ENCODE measurements at regions not wholly inside any gene's neighbourhood (a gene's known extent, or its start where the extent isn't known, plus 50 kb on each side); places are given as distances from the start of the nearest gene placed in this dataset.

- H3K9me3 ChIP-seq (ENCODE audit: control insufficient read depth in 4 of 4, insufficient read depth in 3 of 4, low read length in 3 of 4): no peaks in the 10 kb centered on the region
- DNase-seq (no peak), ATAC-seq (ENCODE audit: insufficient read depth, low FRiP score) (no peak)
- H3K27me3 ChIP-seq (ENCODE audit: control insufficient read depth in 3 of 3, insufficient read depth in 3 of 3, low read length in 2 of 3): no peaks in the 10 kb centered on the region
- H3K4me3 ChIP-seq: no peak overlapping the region
- H3K27ac ChIP-seq (ENCODE audit: low read depth in 1 of 2, low read length in 1 of 2): no peak overlapping the region
- H3K9ac ChIP-seq (ENCODE audit: insufficient read depth in 1 of 2, low read length in 2 of 2): no peak overlapping the region
- H3K36me3 ChIP-seq (ENCODE audit: control insufficient read depth in 4 of 4, insufficient read depth in 4 of 4, low read length in 4 of 4): no peaks in the 10 kb centered on the region
- TF ChIP-seq, protein P1, sequence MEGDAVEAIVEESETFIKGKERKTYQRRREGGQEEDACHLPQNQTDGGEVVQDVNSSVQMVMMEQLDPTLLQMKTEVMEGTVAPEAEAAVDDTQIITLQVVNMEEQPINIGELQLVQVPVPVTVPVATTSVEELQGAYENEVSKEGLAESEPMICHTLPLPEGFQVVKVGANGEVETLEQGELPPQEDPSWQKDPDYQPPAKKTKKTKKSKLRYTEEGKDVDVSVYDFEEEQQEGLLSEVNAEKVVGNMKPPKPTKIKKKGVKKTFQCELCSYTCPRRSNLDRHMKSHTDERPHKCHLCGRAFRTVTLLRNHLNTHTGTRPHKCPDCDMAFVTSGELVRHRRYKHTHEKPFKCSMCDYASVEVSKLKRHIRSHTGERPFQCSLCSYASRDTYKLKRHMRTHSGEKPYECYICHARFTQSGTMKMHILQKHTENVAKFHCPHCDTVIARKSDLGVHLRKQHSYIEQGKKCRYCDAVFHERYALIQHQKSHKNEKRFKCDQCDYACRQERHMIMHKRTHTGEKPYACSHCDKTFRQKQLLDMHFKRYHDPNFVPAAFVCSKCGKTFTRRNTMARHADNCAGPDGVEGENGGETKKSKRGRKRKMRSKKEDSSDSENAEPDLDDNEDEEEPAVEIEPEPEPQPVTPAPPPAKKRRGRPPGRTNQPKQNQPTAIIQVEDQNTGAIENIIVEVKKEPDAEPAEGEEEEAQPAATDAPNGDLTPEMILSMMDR (IDR thresholded peaks at IDR 0.05; ENCODE audit: control extremely low read depth, extremely low read depth): no peak
- no peaks in the 10 kb centered on the region for H3K4me1 ChIP-seq (ENCODE audit: control insufficient read depth in 5 of 5, insufficient read depth in 5 of 5, low read length in 5 of 5)
Measured at GRCh38 chr18:44526705-44527415, 153.8 kb upstream of the SETBP1 start.

- Histone ChIP-seq H3K36me3 (ENCODE audit: control insufficient read depth in 4 of 4, insufficient read depth in 4 of 4, low read length in 4 of 4) (no peaks in the 10 kb centered on the region), H3K4me3 (no peak overlapping the region), H3K4me1 (ENCODE audit: control insufficient read depth in 5 of 5, insufficient read depth in 5 of 5, low read length in 5 of 5) (no peaks in the 10 kb centered on the region), H3K9me3 (ENCODE audit: control insufficient read depth in 4 of 4, insufficient read depth in 3 of 4, low read length in 3 of 4) (no peaks in the 10 kb centered on the region), H3K27me3 (ENCODE audit: control insufficient read depth in 3 of 3, insufficient read depth in 3 of 3, low read length in 2 of 3) (no peaks in the 10 kb centered on the region), H3K27ac (ENCODE audit: low read depth in 1 of 2, low read length in 1 of 2) (no peak overlapping the region), H3K9ac (ENCODE audit: insufficient read depth in 1 of 2, low read length in 2 of 2) (no peak overlapping the region)
- ATAC-seq (ENCODE audit: insufficient read depth, low FRiP score) (no peak), DNase-seq (no peak)
- TF ChIP-seq, protein P1 (IDR thresholded peaks at IDR 0.05; ENCODE audit: control extremely low read depth, extremely low read depth): no peak
- 76 to 88% methylated on average over 2 of the region's 2 CpGs for WGBS, 2 donors
Measured at GRCh38 chr18:44533071-44533470, 147.6 kb upstream of the SETBP1 start.

DNA sequence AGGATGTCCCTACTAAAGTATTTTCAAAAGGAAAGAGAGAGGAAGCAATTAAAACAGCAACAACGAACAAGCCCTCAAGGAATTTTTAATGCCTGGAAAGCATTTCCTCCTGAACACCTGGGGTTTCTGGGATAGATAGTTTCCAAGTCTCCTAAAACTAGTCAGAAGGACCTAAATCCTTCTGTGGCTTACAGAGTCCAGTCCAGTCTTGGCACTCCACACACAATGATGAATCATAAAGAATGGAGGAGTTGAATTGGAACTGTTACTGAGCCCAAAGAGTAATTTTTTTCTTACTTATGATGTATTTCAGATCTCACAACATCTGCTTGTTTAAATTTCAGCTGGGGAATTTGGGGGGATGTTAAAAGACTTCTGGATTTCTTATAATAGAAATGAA, 144.6 kb upstream of the SETBP1 start:
- WGBS, 2 donors: 62 to 71% methylated on average over 1 of the region's 1 CpG
- TF ChIP-seq, protein P1 (IDR thresholded peaks at IDR 0.05; ENCODE audit: control extremely low read depth, extremely low read depth): no peak
- H3K36me3 ChIP-seq (ENCODE audit: control insufficient read depth in 4 of 4, insufficient read depth in 4 of 4, low read length in 4 of 4): no peaks in the 10 kb centered on the region
- ATAC-seq (ENCODE audit: insufficient read depth, low FRiP score): no peak
- H3K27me3 ChIP-seq (ENCODE audit: control insufficient read depth in 3 of 3, insufficient read depth in 3 of 3, low read length in 2 of 3): no peaks in the 10 kb centered on the region
- no peak overlapping the region for H3K27ac ChIP-seq (ENCODE audit: low read depth in 1 of 2, low read length in 1 of 2)
- H3K4me1 ChIP-seq (ENCODE audit: control insufficient read depth in 5 of 5, insufficient read depth in 5 of 5, low read length in 5 of 5): peaks cover 0 to 6% (median 0%) of the 10 kb centered on the region in 5 donors
- no peak overlapping the region for H3K4me3 ChIP-seq
- no peaks in the 10 kb centered on the region for H3K9me3 ChIP-seq (ENCODE audit: control insufficient read depth in 4 of 4, insufficient read depth in 3 of 4, low read length in 3 of 4)
- DNase-seq: no peak
- H3K9ac ChIP-seq (ENCODE audit: insufficient read depth in 1 of 2, low read length in 2 of 2): no peak overlapping the region

GRCh38 chr18:44536619-44537018, 144.1 kb upstream of the SETBP1 start:
- DNase-seq: no peak

More at GRCh38 chr18:44536619-44537018, 144.1 kb upstream of the SETBP1 start:
- H3K27me3 ChIP-seq (ENCODE audit: control insufficient read depth in 3 of 3, insufficient read depth in 3 of 3, low read length in 2 of 3): no peaks in the 10 kb centered on the region
- TF ChIP-seq, protein P1 (IDR thresholded peaks at IDR 0.05; ENCODE audit: control extremely low read depth, extremely low read depth): no peak
- no peak overlapping the region for H3K4me3 ChIP-seq
- 44 to 63% methylated on average over 1 of the region's 1 CpG for WGBS, 2 donors
- no peak overlapping the region for H3K27ac ChIP-seq (ENCODE audit: low read depth in 1 of 2, low read length in 1 of 2)
- H3K36me3 ChIP-seq (ENCODE audit: control insufficient read depth in 4 of 4, insufficient read depth in 4 of 4, low read length in 4 of 4): no peaks in the 10 kb centered on the region
- H3K4me1 ChIP-seq (ENCODE audit: control insufficient read depth in 5 of 5, insufficient read depth in 5 of 5, low read length in 5 of 5): peaks cover 0 to 9% (median 5%) of the 10 kb centered on the region in 5 donors
- no peaks in the 10 kb centered on the region for H3K9me3 ChIP-seq (ENCODE audit: control insufficient read depth in 4 of 4, insufficient read depth in 3 of 4, low read length in 3 of 4)
- H3K9ac ChIP-seq (ENCODE audit: insufficient read depth in 1 of 2, low read length in 2 of 2): no peak overlapping the region
- no peak for ATAC-seq (ENCODE audit: insufficient read depth, low FRiP score)

Data from lung (tissue), 11 donors.